NCI-H526 treated with DMSO at 0.1 percent for 48 hours (cell line): ENCODE measurements at regions not wholly inside any gene's neighbourhood (a gene's known extent, or its start where the extent isn't known, plus 50 kb on each side); places are given as distances from the start of the nearest gene placed in this dataset.
"Not testable (repeated sequence)": the region's sequence is repeated elsewhere in the genome, so short reads cannot be mapped to it uniquely, and the experiment has no call there.

Experiments
- DNase-seq: peaks from one replicate; lab custom pipeline; 2025; lab: John Stamatoyannopoulos, UW

GRCh38 chr6:71007298-71007697 lies 50.4 kb upstream of the B3GAT2 start:
- not testable (repeated sequence) for DNase-seq

GRCh38 chr6:71011871-71012371 lies 55.1 kb upstream of the B3GAT2 start:
- DNase-seq, result no peak

GRCh38 chr6:71012866-71013469 lies 56.1 kb upstream of the B3GAT2 start:
- peak; percentile 82 for DNase-seq

- DNase-seq, result no peak
These were observed 58.5 kb upstream of the B3GAT2 start for GRCh38 chr6:71015392-71015791.

GRCh38 chr6:71028236-71028876 lies 71.5 kb upstream of the B3GAT2 start:
- DNase-seq, result no peak

- DNase-seq, result no peak
These were observed 72.0 kb upstream of the B3GAT2 start for GRCh38 chr6:71028877-71029252.

- DNase-seq, result no peak
These were observed 72.7 kb upstream of the B3GAT2 start for GRCh38 chr6:71029555-71029954.

GRCh38 chr6:71031912-71032311 lies 75.1 kb upstream of the B3GAT2 start:
- DNase-seq, result no peak

- no peak for DNase-seq
These were observed 76.3 kb upstream of the B3GAT2 start for GRCh38 chr6:71033171-71033570.

GRCh38 chr6:71033890-71034289 lies 77.0 kb upstream of the B3GAT2 start:
- DNase-seq, result no peak

- DNase-seq, result no peak
These were observed 77.9 kb upstream of the B3GAT2 start for GRCh38 chr6:71034563-71035345.

GRCh38 chr6:71035871-71036270 lies 79.0 kb upstream of the B3GAT2 start:
- no peak for DNase-seq

GRCh38 chr6:71038711-71039344 lies 82.0 kb upstream of the B3GAT2 start:
- no peak for DNase-seq

- DNase-seq, result no peak
These were observed 83.2 kb upstream of the B3GAT2 start for GRCh38 chr6:71040043-71040442.

GRCh38 chr6:71040841-71041240 lies 84.0 kb upstream of the B3GAT2 start:
- no peak for DNase-seq

- DNase-seq, result no peak
These were observed 87.0 kb upstream of the B3GAT2 start for GRCh38 chr6:71043902-71044301.

- no peak for DNase-seq
These were observed 87.9 kb upstream of the B3GAT2 start for GRCh38 chr6:71044753-71045152.

- no peak for DNase-seq
These were observed 88.4 kb upstream of the B3GAT2 start for GRCh38 chr6:71045296-71045695.

GRCh38 chr6:71047417-71047816 lies 90.6 kb upstream of the B3GAT2 start:
- no peak for DNase-seq

- DNase-seq, result no peak
These were observed 91.7 kb upstream of the B3GAT2 start for GRCh38 chr6:71048320-71049164.

- DNase-seq, result no peak
These were observed 92.4 kb upstream of the B3GAT2 start for GRCh38 chr6:71049198-71049770.
